RWPE1 (cell line): ENCODE measurements at regions not wholly inside any gene's neighbourhood (a gene's known extent, or its start where the extent isn't known, plus 50 kb on each side); places are given as distances from the start of the nearest gene placed in this dataset.
A peak's percentile ranks its signal among the peaks of the same experiment; 100 is the strongest.

Experiments
- CTCF ChIA-PET: fragments of 350-600 bp; sonication (Branson Sonifier 250); formaldehyde crosslinking; extraction: SDS; loops from one replicate; lab custom pipeline; 2021; lab: Yijun Ruan, JAX
- POLR2A ChIA-PET: fragments of 400-600 bp; formaldehyde crosslinking; extraction: SDS; loops from one replicate; lab custom pipeline; 2020; ENCODE audit warnings: antibody characterized with exemption; ENCODE audit not compliant: low non-redundant PET; lab: Yijun Ruan, JAX
- DNase-seq: peaks from one replicate; pipeline ENCODE4 v3.0.0; 2012; ENCODE audit warnings: low spot score
- H3K27ac ChIP-seq: fragments of 450-650 bp; 2 replicates; pipeline ENCODE4 v1.5.1; 2017
- CTCF ChIP-seq: fragments of 450-650 bp; conservative IDR thresholded peaks from 2 replicates; pipeline ENCODE4 v1.5.1; 2017; ENCODE audit warnings: low read depth, mild to moderate bottlenecking

GRCh38 chr12:67193704-67194103, 75.5 kb upstream of the CAND1 start:
- CTCF ChIA-PET: no interaction called here
- DNase-seq: peak; percentile 26
- POLR2A ChIA-PET: no interaction called here
- no peak for TF ChIP-seq CTCF
- H3K27ac ChIP-seq: no peak overlapping the region

GRCh38 chr12:67200386-67200785, 68.8 kb upstream of the CAND1 start:
- no peak for TF ChIP-seq CTCF
- POLR2A ChIA-PET: no interaction called here
- H3K27ac ChIP-seq: no peak overlapping the region
- CTCF ChIA-PET: no interaction called here
- no peak for DNase-seq

GRCh38 chr12:67202011-67202677, 67.0 kb upstream of the CAND1 start:
- no peak for TF ChIP-seq CTCF
- DNase-seq: no peak
- no peak overlapping the region for H3K27ac ChIP-seq
- ChIA-PET CTCF (interaction anchor here (0.7 to 1.9 kb wide), 3 partner anchors 18 to 176 kb away, joined by 3 to 6 read pairs (median 4); no protein-coding TSS in a partner anchor), POLR2A (no interaction called here)

- no peak for TF ChIP-seq CTCF
- CTCF ChIA-PET: interaction anchor here (1.0 to 1.9 kb wide), 2 partner anchors 17 to 19 kb away, joined by 4 to 6 read pairs; no protein-coding TSS in a partner anchor
- H3K27ac ChIP-seq: no peak overlapping the region
- POLR2A ChIA-PET: no interaction called here
- no peak for DNase-seq
Measured at GRCh38 chr12:67202678-67203012, 66.5 kb upstream of the CAND1 start.

GRCh38 chr12:67208281-67209067, 60.7 kb upstream of the CAND1 start:
- no peak for TF ChIP-seq CTCF
- CTCF ChIA-PET: interaction anchor here (0.6 kb wide), 1 partner anchor 31 kb away, joined by 3 read pairs; no protein-coding TSS in a partner anchor
- POLR2A ChIA-PET: no interaction called here
- H3K27ac ChIP-seq: no peak overlapping the region
- DNase-seq: no peak

- no peak overlapping the region for H3K27ac ChIP-seq
- no peak for TF ChIP-seq CTCF
- POLR2A ChIA-PET: no interaction called here
- DNase-seq: no peak
- CTCF ChIA-PET: no interaction called here
Measured at GRCh38 chr12:67211029-67211428, 58.1 kb upstream of the CAND1 start.
